Breast epithelium (tissue), 3 donors: ENCODE measurements at regions not wholly inside any gene's neighbourhood (a gene's known extent, or its start where the extent isn't known, plus 50 kb on each side); places are given as distances from the start of the nearest gene placed in this dataset.

Experiments used
- CTCF ChIP-seq, 3 donors: fragments of 450-650 bp; IDR thresholded peaks; one replicate each; pipeline ENCODE4 v1.5.1; 2016 to 2017; ENCODE audit warnings: antibody characterized with exemption in 3 of 3, mild to moderate bottlenecking in 3 of 3, moderate library complexity in 3 of 3
- POLR2A ChIP-seq: fragments of 450-650 bp; IDR thresholded peaks from one replicate; pipeline ENCODE4 v1.6.1; 2016; ENCODE audit warnings: antibody characterized with exemption, mild to moderate bottlenecking, moderate library complexity

- TF ChIP-seq CTCF (IDR thresholded peaks at IDR 0.05) (no peak), POLR2A (no peak)
These were observed 246.6 kb downstream of the SNX10 start for GRCh38 chr7:26538216-26538615.
